ENCODE measurements at regions not wholly inside any gene's neighbourhood (a gene's known extent, or its start where the extent isn't known, plus 50 kb on each side); places are given as distances from the start of the nearest gene placed in this dataset.

- DNase-seq (ENCODE audit: low read depth in 4 of 4, low spot score in 2 of 4): no peak
Measured at GRCh38 chr5:133882846-133883245, 85.6 kb downstream of the C5orf15 start.

DNA sequence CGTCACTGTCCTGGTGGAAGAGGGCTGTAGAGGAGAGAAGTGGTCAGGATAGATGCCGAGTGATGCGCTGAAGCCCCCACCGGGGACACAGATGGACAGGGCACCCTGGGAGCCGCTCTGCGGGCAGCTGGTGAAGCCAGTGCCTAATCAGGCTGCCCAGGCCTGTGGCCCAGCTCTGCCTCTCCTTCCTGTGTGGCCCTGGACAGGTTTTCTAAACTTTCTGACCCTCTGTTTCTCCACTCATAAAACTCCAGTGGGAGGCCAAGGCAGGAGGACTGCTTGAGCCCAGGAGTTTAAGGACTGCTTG, 86.1 kb downstream of the C5orf15 start:
- no peak for DNase-seq (ENCODE audit: low read depth in 4 of 4, low spot score in 2 of 4)

- DNase-seq (ENCODE audit: low read depth in 4 of 4, low spot score in 2 of 4): no peak
Measured at GRCh38 chr5:133881576-133882388, 86.6 kb downstream of the C5orf15 start.

DNA sequence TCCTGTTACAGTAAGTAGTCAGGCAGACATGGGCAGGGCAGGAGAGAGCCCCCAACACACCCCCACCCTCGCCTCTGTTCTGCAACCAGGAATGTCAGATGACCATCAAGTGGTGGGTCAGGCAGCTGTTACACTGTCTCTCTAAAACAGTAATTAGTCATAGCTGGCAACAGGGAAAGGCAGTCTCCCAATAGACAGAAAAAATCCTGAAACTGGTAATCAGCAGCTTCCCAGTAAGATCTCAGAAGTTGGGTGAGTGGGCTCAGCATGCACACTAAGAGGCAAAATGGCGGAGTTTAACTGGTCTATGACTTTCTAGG, 90.2 kb downstream of the C5orf15 start:
- DNase-seq (ENCODE audit: low read depth in 4 of 4, low spot score in 2 of 4): no peak

GRCh38 chr5:133877351-133878235, 90.8 kb downstream of the C5orf15 start:
- DNase-seq (ENCODE audit: low read depth in 4 of 4, low spot score in 2 of 4): no peak

- no peak for DNase-seq (ENCODE audit: low read depth in 4 of 4, low spot score in 2 of 4)
Measured at GRCh38 chr5:133876266-133876665, 92.2 kb downstream of the C5orf15 start.

- no peak for DNase-seq (ENCODE audit: low read depth in 4 of 4, low spot score in 2 of 4)
Measured at GRCh38 chr5:133875179-133875578, 93.2 kb downstream of the C5orf15 start.

GRCh38 chr5:133873449-133873848, 95.0 kb downstream of the C5orf15 start:
- DNase-seq (ENCODE audit: low read depth in 4 of 4, low spot score in 2 of 4): no peak

DNA sequence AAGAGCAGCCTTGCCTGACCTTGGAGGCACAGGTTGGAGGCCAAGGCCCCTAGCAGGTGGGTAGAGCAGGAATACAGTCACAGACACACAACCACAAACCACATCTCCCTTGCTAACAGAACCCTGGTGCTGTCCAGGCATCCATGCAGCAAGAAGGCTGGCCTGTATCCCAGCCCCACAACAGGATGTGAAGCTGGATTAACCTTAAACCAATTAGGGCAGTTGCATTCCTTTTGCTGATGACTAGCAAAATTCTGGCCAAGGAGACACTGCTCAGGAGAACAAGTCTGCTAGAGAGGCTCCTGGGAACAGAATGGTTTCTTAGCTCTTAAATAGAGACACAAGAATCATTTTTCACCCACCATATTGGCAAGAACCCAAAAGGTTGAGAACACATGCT, 97.8 kb downstream of the C5orf15 start:
- no peak for DNase-seq (ENCODE audit: low read depth in 4 of 4, low spot score in 2 of 4)

GRCh38 chr5:133869519-133870335, 98.7 kb downstream of the C5orf15 start:
- DNase-seq (ENCODE audit: low read depth in 4 of 4, low spot score in 2 of 4): peak in 1 of 4 donors; percentile 11

DNA sequence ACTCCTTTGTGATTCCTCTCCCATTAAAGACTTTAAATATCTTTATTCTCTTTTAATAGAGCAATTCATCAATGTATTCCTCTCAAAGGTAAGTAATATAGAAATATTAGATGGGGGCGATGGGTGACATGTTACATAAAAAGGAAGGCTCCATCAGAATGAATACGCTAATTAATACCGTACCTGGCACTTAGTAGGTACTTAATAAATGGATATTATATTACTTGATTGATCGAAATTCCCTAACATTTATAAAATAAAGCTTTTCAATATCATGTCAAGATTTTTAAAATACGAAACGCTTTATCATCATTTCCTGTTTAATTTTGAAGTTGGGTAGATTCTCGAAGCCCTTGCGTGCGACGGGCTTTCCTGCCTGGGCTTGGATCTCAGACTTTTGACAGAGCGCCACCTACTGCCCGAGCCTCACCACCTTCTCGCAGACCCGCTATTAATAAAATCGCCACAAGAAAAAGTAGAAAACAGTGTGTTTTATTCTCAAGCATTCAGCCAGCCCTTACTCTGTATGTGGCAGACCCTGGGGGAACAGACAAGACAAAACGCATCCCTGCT, 99.4 kb downstream of the C5orf15 start:
- DNase-seq (ENCODE audit: low read depth in 4 of 4, low spot score in 2 of 4): peak; percentile 19 to 70 (median 54)

- no peak for DNase-seq (ENCODE audit: low read depth in 4 of 4, low spot score in 2 of 4)
Measured at GRCh38 chr5:133867851-133868545, 100.4 kb downstream of the C5orf15 start.

DNA sequence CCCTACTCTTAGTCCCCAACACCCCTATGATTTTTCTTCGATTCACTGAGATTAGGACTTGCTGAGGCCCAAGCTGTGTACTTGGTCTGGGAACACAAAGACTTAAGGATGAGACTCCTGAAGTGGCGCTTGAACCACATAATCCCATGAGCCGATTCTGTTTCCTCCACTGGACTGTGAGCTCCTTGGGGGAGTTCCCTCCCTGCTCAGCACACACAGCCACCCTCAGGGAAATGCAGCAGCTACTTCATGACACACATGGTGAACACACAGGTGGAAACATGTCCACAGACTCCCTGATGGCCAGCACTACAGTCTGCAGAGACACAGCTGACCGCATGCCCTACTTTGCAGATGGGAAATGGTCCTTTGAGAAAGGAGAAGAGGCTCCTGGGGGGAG, 101.1 kb downstream of the C5orf15 start:
- DNase-seq (ENCODE audit: low read depth in 4 of 4, low spot score in 2 of 4): no peak

GRCh38 chr5:133866903-133867245, 101.6 kb downstream of the C5orf15 start:
- no peak for DNase-seq (ENCODE audit: low read depth in 4 of 4, low spot score in 2 of 4)

DNA sequence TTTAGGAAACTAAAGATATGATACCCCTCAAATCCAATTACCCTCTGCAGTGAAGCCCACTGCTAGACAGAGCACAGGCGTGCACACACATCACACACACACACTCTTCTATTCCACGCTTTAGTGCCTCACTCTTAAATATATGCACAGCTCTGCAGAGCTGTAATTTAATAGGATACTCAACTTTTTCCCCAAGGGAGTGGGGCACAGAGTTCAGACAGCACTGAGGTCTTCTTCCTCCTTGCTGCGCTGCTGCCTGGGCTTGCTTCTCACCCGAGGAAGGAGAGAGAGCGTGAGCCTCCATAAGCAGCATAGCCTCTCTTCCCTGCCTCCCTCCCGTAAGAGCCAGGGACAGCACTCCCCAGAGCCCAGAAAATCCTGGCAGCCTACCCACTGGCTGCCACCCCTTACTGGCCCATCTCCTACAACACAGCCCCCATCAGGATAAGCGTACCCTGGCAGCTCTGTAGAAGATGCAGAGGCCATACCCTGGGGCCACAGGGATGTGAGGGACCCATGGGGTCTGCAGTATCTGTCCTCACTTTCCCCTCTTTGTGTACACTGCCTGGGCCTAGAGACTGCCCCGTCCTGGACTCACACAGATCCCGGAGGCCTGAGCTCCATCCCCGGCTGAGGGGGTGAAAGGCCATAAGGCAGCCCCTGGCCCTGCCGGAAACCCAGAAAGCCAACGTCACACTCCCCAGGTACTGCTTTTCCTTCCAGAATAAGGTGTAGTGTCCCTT, 102.1 kb downstream of the C5orf15 start:
- no peak for DNase-seq (ENCODE audit: low read depth in 4 of 4, low spot score in 2 of 4)

DNA sequence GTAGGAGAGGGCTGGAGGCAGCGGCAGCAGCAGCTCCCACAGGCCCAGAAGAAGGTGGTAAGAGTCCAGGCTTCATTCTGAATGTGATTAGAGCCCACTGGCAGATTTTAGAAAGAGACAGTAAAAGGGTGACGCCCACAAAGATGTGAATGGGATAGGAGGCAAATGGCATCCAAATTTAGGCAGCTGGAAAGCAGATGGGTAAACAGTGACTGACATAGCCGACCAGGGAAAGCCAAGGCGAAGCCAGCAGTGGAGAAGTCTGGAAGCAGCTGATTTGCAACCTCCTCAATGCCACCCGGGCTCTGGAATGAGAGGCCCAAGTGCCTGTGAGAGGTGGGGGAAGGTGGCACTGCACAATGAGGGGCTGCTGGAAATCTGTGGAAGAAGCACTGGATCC, 103.3 kb downstream of the C5orf15 start:
- no peak for DNase-seq (ENCODE audit: low read depth in 4 of 4, low spot score in 2 of 4)

DNA sequence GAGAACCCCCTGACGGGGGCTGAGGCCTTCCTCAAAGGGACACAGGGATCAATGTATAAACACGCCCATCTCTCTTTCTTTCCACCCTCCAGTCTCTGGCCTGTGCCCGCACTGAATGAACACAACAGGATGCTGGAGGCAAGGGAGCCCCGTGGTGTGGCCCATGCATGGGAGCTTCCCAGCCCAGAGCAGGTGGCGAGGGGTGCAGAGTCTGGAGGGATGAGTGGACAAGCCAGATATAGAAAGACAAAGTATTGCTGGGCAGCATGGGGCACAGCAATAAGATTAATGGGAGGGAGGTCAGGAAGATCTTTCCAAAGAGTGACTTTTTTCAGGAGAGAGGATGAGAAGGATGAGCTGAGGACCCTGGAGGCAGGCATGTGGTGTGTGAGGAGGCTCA, 103.7 kb downstream of the C5orf15 start:
- no peak for DNase-seq (ENCODE audit: low read depth in 4 of 4, low spot score in 2 of 4)

DNA sequence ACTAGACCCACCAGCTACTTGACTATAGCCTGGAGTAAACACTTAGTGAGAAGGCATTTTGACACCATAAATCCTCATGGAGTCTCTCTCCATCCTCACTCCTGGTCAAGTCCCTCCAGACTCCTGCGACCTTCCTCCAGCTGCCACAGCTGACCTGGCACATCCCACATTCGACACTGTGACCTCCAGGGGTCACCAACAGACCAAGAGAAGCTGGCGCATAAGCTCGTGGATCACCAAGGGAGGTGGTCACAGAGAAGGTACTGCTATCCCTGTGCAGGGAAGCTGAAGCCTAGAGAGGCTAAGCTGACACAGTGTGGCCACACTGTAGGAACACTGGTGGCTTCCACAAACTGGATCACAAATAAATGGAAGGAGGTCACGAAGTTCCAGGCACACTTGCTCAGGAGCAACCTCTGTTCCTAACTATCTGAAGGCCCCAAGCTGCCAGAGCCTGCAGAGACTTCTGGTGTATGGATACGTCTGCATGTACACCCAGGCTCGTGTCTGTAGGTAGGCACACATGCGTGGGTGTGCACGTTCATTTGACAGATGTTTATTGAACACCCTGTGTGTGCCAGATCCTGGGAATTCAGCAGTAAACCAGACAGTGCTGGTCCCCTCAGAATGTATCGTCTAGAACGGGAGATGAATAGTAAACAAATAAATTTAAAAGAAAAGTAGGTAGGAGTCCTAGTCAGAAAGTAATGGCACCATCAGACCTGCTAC, 104.4 kb downstream of the C5orf15 start:
- DNase-seq (ENCODE audit: low read depth in 4 of 4, low spot score in 2 of 4): no peak

GRCh38 chr5:133861161-133861737, 107.2 kb downstream of the C5orf15 start:
- no peak for DNase-seq (ENCODE audit: low read depth in 4 of 4, low spot score in 2 of 4)
